ENCODE measurements at regions not wholly inside any gene's neighbourhood (a gene's known extent, or its start where the extent isn't known, plus 50 kb on each side); places are given as distances from the start of the nearest gene placed in this dataset.
"Not testable (repeated sequence)": the region's sequence is repeated elsewhere in the genome, so short reads cannot be mapped to it uniquely, and the experiment has no call there.

- no peak for DNase-seq (ENCODE audit: low read depth)
Measured at GRCh38 chr6:19694697-19695096, 142.5 kb upstream of the ID4 start.

GRCh38 chr6:19697744-19698290 lies 139.4 kb upstream of the ID4 start:
- peak; percentile 3 for DNase-seq (ENCODE audit: low read depth)

- DNase-seq (ENCODE audit: low read depth) = no peak
Measured at GRCh38 chr6:19699932-19700331, 137.2 kb upstream of the ID4 start.

- DNase-seq (ENCODE audit: low read depth) = no peak
Measured at GRCh38 chr6:19705606-19706005, 131.6 kb upstream of the ID4 start.

GRCh38 chr6:19712012-19712688 lies 125.0 kb upstream of the ID4 start:
- DNase-seq (ENCODE audit: low read depth) = no peak

- no peak for DNase-seq (ENCODE audit: low read depth)
Measured at GRCh38 chr6:19712998-19713397, 124.2 kb upstream of the ID4 start.

- no peak for DNase-seq (ENCODE audit: low read depth)
Measured at GRCh38 chr6:19713411-19713810, 123.8 kb upstream of the ID4 start.

GRCh38 chr6:19713984-19714383 lies 123.2 kb upstream of the ID4 start:
- DNase-seq (ENCODE audit: low read depth) = no peak

GRCh38 chr6:19714434-19715166 lies 122.6 kb upstream of the ID4 start:
- no peak for DNase-seq (ENCODE audit: low read depth)

- no peak for DNase-seq (ENCODE audit: low read depth)
Measured at GRCh38 chr6:19715167-19715551, 122.0 kb upstream of the ID4 start.

- no peak for DNase-seq (ENCODE audit: low read depth)
Measured at GRCh38 chr6:19719691-19720128, 117.5 kb upstream of the ID4 start.

- no peak for DNase-seq (ENCODE audit: low read depth)
Measured at GRCh38 chr6:19721766-19722377, 115.3 kb upstream of the ID4 start.

- no peak for DNase-seq (ENCODE audit: low read depth)
Measured at GRCh38 chr6:19722999-19723398, 114.2 kb upstream of the ID4 start.

GRCh38 chr6:19723545-19723944 lies 113.6 kb upstream of the ID4 start:
- peak; percentile 9 for DNase-seq (ENCODE audit: low read depth)

- not testable (repeated sequence) for DNase-seq (ENCODE audit: low read depth)
Measured at GRCh38 chr6:19725436-19725835, 111.7 kb upstream of the ID4 start.

- peak; percentile 78 for DNase-seq (ENCODE audit: low read depth)
Measured at GRCh38 chr6:19731282-19731681, 105.9 kb upstream of the ID4 start.

- no peak for DNase-seq (ENCODE audit: low read depth)
Measured at GRCh38 chr6:19734061-19734460, 103.1 kb upstream of the ID4 start.

GRCh38 chr6:19734519-19734918 lies 102.7 kb upstream of the ID4 start:
- DNase-seq (ENCODE audit: low read depth) = no peak

- peak; percentile 13 for DNase-seq (ENCODE audit: low read depth)
Measured at GRCh38 chr6:19736066-19736465, 101.1 kb upstream of the ID4 start.

- DNase-seq (ENCODE audit: low read depth) = no peak
Measured at GRCh38 chr6:19738010-19738409, 99.2 kb upstream of the ID4 start.

- DNase-seq (ENCODE audit: low read depth) = no peak
Measured at GRCh38 chr6:19749722-19750121, 87.4 kb upstream of the ID4 start.

GRCh38 chr6:19752746-19753145 lies 84.4 kb upstream of the ID4 start:
- no peak for DNase-seq (ENCODE audit: low read depth)

GRCh38 chr6:19753826-19754225 lies 83.3 kb upstream of the ID4 start:
- no peak for DNase-seq (ENCODE audit: low read depth)

Data from fibroblast of the conjunctiva (primary cell).